HG02678 (cell line): ENCODE measurements at regions not wholly inside any gene's neighbourhood (a gene's known extent, or its start where the extent isn't known, plus 50 kb on each side); places are given as distances from the start of the nearest gene placed in this dataset.
"Not testable (repeated sequence)": the region's sequence is repeated elsewhere in the genome, so short reads cannot be mapped to it uniquely, and the experiment has no call there.

Source experiments
- ATAC-seq: cut with Tn5 transposase; IDR thresholded peaks from one replicate; pipeline ENCODE4 v1.9.1; 2021; ENCODE audit warnings: mild to moderate bottlenecking, moderate library complexity; ENCODE audit not compliant: unreplicated experiment

- ATAC-seq: no peak
Observed at GRCh38 chr6:114718716-114719270, 376.0 kb upstream of the HS3ST5 start.

- no peak for ATAC-seq
Observed at GRCh38 chr6:114718186-114718585, 375.4 kb upstream of the HS3ST5 start.

GRCh38 chr6:114714836-114715507 is 372.1 kb upstream of the HS3ST5 start:
- peak; percentile 65 for ATAC-seq

DNA sequence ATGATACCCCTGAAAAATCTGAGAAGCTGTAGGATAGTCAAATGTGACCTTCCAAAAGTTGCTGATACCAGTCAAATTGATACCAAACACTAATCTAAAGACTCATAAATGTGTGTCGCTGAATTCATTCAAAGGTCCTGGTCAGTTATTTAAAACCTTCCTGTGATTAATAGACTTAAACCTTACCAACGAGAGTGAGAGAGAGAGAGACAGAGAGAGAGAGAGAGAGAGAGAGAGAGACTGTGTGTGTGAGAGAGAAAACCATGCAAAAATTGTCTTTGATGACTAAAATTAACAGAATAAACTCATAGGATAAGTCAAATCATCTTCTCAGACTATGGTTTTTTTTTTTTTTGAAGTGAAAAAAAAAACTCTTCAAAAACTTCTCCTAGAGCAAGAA is 370.9 kb upstream of the HS3ST5 start:
- peak; percentile 26 for ATAC-seq

DNA sequence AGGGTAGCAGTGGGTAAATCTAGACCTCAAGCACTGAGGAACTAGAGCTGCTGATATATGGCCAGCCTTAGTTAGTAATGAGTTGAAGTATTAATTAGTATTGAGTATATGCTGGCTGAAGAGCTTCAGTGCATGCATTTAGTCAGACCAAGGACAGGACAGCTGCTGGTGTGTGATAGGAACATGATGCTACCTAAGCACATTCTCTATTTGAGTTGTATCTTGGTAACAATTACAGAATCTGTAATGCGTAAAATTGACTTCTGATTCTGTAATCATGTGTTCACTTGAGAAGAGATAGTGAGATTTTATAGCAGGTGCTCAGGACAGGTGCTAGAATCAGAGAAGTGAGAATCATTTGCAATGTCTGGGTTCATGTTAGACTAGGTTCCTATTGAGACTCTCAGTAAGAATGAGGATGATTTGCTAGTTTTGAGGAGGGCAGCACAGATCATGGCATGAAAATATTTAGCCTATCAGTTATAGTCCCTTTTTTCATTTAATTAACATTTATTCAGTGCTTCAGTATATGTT is 369.4 kb upstream of the HS3ST5 start:
- ATAC-seq: peak; percentile 30

- ATAC-seq: no peak
Observed at GRCh38 chr6:114707081-114707620, 364.3 kb upstream of the HS3ST5 start.

DNA sequence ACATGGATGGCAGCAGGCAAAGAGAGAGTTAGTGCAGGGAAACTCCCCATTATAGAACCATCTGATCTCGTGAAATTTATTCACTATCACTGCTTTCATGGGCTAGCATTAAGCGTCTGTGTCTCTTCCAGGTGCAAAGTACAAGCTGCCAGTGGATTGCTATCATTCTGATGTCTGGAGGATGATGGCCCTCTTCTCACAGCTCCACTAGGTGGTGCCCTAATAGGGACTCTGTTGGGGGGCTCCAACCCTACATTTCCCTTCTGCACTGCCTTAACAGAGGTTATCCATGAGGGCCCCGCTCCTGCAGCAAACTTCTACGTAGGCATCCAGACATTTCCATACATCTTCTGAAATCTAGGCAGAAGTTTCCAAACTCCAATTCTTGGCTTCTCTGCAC is 347.8 kb upstream of the HS3ST5 start:
- ATAC-seq: no peak

DNA sequence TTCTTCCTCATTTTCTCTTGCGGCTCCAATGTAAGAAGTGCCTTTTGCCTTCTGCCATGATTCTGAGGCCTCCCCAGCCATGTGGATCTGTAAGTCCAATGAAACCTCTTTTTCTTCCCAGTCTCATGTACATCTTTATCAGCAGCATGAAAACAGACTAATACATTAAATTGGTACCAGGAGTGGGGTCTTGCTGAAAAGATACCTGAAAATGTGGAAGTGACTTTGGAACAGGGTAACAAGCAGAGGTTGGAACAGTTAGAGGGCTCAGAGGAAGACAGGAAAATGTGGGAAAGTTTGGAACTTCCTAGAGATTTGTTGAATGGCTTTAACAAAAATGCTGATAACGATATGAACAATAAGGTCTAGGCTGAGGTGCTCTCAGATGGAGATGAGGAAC is 316.7 kb upstream of the HS3ST5 start:
- no peak for ATAC-seq

DNA sequence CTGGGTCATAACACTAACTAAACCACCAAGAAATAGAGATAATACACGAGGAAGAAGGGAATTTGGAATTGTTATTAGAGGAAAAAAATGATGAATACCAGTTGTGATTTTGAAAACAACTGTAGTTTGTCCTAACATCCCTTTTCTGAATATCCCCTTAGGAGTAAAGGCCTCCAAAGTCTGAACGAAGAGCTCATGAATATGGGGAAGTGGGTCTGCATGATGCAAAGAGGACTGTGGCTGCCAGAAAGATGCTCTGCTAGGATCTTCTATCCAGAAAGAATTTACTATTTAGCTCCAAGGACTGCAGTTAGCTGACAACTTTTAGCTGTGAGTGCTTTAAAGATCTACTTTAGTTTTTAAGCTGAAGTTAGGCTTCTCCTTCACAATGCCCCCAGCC is 308.8 kb upstream of the HS3ST5 start:
- ATAC-seq: no peak

- no peak for ATAC-seq
Observed at GRCh38 chr6:114650891-114651290, 308.1 kb upstream of the HS3ST5 start.

DNA sequence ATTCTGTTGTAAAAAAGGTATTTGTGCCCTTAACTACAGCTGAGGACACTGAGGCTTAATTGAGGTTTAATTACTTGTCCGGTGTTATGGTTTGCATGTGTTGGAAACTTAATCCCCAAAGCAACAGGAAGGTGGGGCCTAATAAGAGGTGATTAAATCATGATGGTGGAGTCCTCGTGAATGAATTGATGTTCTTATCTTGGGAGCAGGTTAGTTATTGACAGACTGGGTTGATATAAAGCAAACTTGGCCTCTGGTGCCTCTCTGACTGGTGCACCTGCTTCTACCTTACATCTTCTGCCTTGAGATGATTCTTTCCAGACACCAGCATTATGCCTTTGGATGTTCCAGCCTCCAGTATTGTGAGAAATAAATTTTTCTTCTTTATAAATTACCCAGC is 306.5 kb upstream of the HS3ST5 start:
- ATAC-seq: no peak

- ATAC-seq: no peak
Observed at GRCh38 chr6:114648847-114649246, 306.0 kb upstream of the HS3ST5 start.

GRCh38 chr6:114638341-114638740 is 295.5 kb upstream of the HS3ST5 start:
- no peak for ATAC-seq

DNA sequence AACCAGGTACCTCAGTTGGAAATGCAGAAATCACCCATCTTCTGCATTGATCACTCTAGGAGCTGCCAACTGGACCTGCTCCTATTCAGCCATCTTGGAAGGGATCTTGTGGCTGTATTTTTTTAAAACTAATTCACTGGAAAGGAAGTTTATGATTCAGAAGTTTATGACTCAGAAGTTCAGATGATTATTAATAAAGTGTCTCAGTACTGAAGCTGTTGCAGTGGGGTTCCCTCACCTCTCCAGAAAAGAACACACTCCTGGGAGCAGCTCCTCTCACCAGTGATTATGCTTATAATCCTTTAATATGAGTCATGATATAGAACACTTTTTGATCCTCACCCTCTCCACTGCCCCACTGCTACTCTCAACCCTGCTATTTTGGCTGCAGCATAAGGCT is 291.2 kb upstream of the HS3ST5 start:
- ATAC-seq: no peak

GRCh38 chr6:114626226-114626625 is 283.4 kb upstream of the HS3ST5 start:
- ATAC-seq: not testable (repeated sequence)

DNA sequence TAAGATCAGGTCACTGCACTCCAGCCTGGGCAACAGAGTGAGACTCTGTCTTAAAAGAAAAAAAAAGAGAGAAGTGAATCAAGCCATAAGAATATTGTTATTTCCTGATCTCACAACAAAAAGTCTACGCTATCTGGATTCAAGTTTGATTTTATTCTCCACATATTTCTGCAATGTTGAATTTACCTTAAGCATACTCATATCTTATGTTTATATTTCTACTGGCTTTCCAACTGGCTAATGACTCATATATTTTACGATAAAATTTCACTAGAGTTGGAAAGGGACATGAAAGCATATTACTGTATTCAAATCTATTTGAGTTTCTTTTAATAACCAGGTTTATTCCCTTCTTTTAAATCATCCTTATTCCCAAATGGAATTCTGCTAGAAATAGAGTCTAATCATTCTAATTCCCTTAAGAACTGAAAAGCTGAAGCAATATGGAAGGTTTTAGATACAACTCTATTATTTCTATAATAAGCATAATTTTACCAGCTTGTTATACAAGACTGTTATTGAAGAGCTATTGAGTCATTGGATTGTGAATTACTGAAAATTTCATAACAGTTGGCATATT is 276.9 kb upstream of the HS3ST5 start:
- no peak for ATAC-seq

- ATAC-seq: no peak
Observed at GRCh38 chr6:114611696-114612095, 268.9 kb upstream of the HS3ST5 start.

GRCh38 chr6:114608091-114608490 is 265.3 kb upstream of the HS3ST5 start:
- ATAC-seq: no peak

DNA sequence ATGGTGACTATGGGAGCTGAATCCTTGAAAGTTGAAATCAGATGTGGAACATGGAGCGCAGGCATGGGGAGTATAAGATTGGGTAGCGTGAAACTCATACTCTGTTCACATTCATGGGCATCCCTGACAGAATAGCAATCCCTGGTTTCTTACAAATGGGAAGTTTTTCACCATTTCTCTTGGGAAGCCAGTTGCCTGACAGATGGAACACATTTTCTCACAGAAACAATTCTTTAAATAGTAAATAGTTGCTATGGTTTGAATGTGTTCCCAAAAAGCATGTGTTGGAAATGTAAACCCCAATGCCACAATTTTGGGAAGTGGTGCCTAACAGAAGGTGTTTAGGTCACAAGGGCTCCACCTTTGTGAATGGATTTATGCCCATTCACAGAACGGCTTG is 262.8 kb upstream of the HS3ST5 start:
- ATAC-seq: no peak

DNA sequence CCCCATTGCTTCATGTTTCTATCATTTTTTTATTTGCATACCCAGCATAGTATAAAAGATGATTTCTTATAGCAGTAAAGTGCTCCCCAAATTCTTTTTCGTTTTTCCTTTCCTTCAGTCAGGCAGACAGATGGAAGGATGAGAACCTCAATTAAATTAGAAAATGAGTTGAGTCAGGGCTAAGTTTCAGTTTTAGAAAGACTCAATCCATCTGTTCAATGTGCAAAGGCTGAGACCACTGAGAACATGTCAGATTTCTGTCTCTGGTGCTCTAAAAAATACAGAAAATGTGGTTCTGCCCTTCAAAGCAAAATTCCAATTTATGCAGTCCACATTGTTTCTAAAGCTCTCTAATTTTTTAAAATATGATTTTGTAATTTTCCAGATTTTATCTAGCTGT is 257.6 kb upstream of the HS3ST5 start:
- no peak for ATAC-seq

DNA sequence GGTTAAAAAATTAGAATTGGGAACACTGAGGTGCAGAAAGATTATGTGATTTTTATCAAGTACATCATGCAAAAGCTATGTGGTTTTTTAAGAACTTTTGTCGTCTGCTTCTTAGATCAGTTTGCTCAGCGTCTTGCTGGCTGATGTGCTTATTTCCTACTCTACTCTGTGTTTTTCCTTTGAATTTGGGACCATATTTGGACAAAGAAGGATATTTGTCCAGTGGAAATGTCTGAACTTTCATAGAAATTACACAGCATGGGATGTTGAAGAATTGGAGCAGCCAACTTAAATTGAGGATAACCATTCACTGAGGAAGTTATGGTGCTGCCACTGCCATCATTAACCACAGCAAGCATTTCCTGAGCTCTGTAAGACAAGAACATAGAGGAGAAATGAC is 252.8 kb upstream of the HS3ST5 start:
- ATAC-seq: no peak

DNA sequence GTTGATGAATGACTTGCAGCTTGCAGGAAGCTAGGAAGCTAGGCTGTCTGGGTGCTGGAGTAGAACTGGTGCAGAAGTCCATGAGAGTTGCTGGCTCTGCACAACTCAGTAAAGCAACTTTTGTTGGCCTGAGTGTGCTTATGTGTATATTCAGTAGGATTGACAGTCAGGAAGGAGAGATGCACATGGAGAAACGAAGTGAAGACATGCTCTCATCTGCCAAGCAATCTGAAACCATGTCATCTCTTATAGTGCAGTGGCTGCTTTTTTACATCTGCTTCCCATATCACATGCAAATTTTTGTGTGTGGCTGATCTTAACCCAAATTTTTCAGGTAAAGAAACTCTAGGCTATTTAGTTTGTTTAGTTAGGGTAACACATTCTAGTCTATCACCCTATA is 252.4 kb upstream of the HS3ST5 start:
- no peak for ATAC-seq
